GM18520 (cell line): ENCODE measurements at regions not wholly inside any gene's neighbourhood (a gene's known extent, or its start where the extent isn't known, plus 50 kb on each side); places are given as distances from the start of the nearest gene placed in this dataset.

Experiments used
- ATAC-seq: cut with Tn5 transposase; IDR thresholded peaks from one replicate; pipeline ENCODE4 v1.9.1; 2021; ENCODE audit not compliant: unreplicated experiment

DNA sequence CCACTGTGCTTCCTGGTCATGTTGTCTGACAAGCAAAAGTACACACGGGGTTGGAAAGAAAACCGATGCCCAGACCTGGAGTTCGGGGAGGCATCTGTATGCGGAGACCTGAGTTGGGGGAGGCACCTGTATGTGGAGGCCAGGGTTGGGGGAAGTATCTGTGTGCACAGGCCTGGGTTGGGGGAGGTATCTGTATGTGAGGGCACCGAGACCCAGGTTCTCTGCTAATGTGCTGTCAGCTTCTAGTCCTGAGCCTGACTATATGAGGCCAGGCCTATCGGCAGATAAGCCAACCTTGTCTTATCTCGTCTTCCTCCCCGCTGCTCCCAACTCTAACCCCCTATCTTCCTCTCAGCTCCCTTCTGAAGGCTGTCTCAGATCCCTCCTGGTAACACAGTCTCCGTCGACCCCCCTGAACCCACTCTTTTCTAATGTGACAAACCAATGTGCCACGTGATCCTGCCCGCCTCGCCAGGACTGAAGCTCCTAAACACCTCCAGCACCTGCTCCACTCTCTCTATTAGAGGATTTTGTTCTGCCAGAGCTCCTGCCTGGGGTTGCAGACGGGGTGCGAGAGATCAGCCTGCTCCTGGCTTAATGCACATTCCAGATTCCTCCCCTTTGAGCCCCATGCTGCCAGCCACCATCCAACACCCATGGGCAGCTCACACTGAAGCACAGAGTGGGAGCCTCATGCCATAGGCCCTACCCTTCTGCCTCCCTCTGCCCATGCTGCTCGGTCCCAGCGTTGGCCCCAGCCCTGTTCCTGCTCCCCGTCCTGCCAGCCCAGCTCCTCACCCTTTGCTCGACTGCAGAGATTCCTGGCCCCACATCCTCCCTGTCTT is 188.4 kb downstream of the SH3BP4 start:
- ATAC-seq: no peak

DNA sequence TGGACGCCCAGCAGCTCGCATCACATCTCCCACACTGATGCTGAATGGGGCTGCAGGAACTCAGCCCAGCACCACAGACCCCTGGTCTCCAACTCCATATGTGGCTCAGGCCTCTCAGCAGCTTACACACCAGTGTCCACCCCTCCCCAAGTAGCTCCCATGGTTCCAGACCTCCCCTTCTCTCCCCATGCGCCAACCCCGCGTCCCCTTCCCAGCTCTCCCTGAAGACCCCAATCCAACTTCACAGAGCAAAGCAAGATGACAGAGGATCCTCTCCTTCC is 188.9 kb downstream of the SH3BP4 start:
- no peak for ATAC-seq

DNA sequence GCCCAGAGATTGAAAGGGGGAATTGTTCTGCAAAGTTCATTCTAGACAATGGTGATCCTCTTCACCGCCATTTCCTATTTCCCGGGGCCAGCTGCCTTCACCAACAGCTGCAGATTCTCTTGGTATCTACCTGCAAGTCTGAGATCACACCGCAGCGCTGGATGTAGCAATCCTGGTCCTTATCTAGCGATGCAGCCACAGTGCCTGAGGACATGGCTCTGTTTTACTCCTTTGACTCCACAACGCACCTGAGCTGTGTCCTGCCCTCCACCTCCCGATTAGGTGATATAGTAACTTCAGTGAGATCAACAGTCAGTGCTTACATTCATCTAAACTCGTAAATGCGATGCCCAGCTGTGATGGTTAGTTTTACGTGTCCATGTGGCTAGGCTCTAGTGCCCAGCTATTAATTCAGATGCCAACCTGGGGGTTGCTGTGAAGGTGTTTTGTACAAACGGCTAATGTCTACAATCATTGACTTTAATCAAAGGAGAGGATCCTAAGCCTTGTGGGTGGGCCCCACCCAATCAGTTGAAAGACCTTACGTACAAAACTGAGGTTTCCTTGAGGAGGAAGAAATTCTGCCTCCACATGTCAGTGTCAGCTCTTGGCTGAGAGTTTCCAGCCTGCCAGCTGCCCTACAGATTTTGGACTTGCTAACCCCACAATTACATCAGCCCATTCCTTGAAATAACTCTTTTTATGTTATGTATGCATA is 189.8 kb downstream of the SH3BP4 start:
- ATAC-seq: no peak

DNA sequence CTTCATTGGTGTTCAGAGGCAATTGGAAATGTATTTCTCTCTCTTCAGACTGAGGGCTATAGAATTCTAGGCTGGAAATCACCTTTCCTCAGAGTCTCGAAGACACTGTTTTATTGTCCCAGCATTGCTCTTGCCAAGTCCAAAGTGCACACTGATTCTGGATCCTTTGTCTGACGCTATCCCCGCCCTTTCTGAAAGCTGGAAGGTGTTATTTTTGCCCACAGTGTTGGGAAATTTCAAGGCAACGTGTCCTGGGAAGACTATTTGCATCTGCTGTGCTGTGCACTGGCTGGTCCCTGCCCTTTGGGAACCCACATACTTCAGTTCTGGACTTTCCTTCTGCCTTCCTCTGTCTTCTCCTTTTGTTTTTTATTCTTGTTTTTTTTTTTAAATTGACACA is 190.8 kb downstream of the SH3BP4 start:
- no peak for ATAC-seq

GRCh38 chr2:235143789-235144188 is 192.0 kb downstream of the SH3BP4 start:
- no peak for ATAC-seq

DNA sequence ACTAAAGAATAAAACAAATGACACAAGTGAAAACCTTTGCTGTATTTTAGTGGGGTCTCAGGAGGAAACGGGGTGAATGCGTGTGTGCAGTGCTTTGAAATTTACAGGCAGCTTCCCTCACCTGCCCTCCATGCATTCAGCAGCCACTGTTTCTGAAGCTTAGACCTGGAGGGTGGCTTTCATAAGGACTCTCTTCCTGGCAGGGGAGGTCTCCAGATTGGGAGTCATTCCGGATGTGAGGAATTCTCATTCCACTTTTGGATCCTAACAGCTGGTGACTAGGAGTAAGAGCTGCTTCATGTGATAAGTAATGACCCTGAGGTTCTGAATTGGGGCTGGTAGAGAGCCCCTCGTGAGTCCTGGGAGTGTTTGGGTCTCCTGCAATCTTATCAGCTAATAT is 192.5 kb downstream of the SH3BP4 start:
- ATAC-seq: no peak

DNA sequence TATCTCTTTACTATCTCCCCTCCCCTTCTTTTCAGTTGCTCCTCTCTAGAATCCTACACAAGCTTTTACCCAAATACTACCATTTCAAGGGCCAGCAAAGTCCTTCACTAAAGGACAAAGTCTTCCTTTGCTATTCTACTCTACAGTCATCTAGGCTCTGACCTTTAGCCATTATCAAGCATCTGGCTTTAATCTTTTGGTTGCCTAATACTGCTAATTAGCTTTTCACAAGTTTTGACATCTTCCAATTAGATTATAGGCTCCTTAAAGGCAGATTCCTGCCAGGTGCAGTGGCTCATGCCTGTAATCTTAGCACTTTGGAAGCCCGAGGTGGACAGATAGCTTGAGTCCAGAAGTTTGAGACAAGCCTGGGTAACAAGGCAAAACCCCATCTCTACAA is 194.4 kb downstream of the SH3BP4 start:
- ATAC-seq: no peak

- ATAC-seq: no peak
These were observed 195.2 kb downstream of the SH3BP4 start for GRCh38 chr2:235146871-235147565.

- ATAC-seq: no peak
These were observed 196.7 kb downstream of the SH3BP4 start for GRCh38 chr2:235148201-235149170.

DNA sequence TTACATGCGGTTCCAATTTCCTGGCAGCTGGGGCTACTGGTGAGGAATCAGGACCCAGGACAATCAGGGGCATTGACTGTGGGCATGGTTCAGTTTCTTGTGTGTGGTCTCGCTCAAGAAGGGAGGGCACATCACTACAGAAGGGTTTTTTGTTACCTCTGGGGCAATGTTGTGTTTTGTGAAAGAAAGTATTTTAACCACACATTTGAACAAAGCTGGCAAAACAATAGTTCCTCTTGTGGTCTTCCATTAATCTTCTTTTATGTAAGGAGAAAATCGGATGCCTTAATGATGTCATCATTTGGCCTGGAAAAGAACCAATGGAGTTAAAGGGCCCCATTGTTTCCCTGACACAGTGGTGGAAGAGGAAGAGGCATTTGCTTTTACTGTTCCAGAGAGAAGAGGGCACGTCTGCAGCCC is 197.4 kb downstream of the SH3BP4 start:
- ATAC-seq: no peak

DNA sequence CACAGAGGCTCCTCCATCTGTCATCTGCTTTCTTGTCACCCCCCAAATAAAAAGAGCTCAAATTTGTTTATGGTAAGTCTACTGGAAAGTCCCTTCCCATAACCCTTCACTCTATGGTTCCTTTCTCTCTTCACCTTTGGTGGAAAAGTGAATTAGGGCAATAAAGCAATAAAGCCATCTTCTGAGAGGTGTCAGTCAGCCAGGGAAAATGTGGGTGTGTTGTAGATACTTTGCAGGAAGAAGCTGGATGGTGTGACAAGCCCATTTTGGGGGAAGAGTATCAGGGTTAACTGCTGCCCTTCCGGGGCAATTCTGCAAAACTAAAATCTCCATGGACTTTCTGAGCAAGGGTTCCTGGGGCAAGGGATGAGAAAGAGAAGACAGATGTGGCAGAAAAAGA is 197.9 kb downstream of the SH3BP4 start:
- ATAC-seq: no peak

- ATAC-seq: no peak
These were observed 199.3 kb downstream of the SH3BP4 start for GRCh38 chr2:235151152-235151551.

GRCh38 chr2:235155163-235155562 is 203.3 kb downstream of the SH3BP4 start:
- ATAC-seq: no peak

DNA sequence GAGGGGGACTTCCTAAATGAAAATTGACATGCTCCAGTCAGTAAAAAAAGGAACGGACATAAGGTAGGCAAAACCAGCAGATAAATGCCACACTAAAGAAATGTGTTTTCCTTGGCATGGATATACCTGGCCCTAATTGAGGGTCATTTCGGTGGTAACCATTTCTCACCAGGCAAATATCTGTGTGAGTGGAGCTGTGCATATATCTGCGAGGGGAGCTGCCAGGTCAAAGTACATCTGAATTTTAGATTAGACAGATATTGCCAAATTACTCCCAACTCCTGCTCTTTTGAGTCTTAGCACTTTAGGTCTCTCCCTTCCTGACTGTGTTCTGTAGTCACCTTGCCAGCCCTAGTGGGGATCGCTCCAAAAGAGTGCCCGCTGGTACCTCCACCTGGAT is 204.2 kb downstream of the SH3BP4 start:
- ATAC-seq: no peak

DNA sequence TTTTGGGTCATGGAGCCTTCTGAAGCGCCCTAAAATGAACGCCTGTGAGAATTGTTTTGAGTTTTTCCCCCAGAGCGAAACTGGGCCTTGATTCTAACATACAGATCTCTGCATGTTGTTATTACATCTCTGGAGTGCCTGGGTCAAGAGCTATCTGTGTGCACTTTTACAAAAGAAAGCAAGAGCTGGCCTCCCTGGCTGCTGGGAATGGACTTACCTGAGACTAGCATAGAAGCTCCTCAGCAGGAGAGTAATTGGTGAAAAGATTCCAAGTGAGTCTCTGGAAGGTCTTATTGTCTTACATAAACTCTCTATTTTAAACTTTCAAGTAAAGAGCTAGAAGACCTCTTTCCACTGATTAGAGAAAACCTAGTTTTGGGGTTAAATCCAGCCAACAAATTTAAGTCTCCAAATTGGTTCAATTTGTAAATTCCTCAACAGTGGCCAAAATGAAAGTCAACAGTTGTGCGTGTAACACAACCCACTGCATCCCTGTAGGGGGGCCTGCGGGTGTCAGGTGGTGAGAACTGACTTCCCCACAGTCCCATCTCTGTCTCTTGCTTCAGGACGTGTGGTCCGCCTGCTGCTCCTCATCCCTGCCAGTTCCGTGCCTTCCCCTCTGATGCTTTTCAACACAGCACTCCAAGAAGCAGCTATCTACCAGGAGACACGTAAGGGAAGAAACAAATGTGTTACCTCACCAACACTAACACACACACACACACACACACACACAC is 206.1 kb downstream of the SH3BP4 start:
- no peak for ATAC-seq

- no peak for ATAC-seq
These were observed 208.5 kb downstream of the SH3BP4 start for GRCh38 chr2:235160281-235160810.

DNA sequence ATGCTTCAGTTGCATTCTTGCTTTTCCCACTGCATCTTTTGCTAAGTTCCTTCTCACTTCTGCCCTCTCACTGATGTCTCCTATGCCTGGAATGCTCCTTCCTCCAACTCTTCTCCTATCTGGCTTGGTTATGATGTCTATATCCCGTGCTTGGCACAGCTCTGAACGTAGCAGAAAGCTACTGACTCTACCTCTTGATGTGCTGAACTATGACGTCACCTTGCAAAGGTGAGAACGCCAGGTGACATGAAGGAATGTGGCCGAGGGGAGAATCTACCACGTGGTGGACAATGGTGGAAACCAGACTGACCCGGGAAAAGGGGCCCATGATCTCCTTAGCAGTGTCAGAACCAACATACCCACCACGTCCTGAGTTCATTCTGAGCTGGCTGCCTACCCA is 209.7 kb downstream of the SH3BP4 start:
- no peak for ATAC-seq

DNA sequence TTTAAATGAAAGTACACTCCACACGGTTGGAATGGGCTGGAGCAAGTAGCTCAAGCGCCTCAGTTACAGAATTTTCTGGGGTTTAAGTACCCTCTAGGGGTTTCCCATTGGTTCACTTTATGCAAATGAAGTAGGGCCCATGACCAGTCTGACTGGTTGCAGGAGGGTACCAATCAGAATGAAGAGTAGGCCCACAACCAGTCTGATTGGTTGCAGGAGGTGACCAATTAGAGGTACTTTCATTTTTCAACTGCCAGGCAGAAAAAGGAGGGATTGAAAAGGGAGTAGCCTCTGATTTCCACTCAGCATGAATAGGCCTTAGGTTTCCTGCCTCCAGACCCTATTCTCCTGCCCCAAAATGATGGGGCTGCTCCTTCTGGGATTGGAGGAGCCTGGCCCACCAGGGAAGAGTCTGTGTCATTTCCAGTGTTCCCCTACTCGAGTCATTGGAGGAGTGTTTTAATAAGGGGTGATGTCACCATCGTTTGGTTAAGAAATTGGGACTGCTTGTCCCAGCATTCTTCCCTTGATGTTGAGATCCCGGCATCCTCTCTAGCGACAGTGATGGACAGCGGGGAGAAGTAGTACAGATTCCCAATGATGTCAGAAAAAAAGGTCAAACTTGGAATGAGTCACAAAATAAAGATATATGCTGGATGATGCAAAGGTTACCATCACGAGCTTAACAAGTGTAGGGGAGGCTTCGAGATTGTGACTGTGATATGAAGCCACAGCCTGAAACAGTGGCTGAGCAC is 210.4 kb downstream of the SH3BP4 start:
- ATAC-seq: no peak

DNA sequence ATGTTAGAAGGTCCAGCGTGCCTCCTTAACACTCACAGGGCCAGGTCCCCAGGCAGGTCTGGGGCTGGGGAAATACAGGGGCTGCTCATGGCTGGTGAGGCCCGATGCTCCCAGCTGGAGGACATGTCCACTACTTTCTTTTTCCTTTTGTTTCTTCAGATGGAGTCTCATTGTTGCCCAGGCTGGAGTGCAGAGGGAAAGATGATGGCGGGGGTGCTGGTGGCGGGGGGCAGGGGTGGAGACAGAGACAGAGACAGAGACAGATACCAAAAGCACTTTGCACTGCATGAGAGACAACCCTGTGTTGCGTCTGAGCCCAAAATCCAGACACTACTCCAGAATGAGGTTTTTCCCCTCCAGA is 211.0 kb downstream of the SH3BP4 start:
- no peak for ATAC-seq
